ENCODE measurements at regions not wholly inside any gene's neighbourhood (a gene's known extent, or its start where the extent isn't known, plus 50 kb on each side); places are given as distances from the start of the nearest gene placed in this dataset.
A peak's percentile ranks its signal among the peaks of the same experiment; 100 is the strongest.

DNA sequence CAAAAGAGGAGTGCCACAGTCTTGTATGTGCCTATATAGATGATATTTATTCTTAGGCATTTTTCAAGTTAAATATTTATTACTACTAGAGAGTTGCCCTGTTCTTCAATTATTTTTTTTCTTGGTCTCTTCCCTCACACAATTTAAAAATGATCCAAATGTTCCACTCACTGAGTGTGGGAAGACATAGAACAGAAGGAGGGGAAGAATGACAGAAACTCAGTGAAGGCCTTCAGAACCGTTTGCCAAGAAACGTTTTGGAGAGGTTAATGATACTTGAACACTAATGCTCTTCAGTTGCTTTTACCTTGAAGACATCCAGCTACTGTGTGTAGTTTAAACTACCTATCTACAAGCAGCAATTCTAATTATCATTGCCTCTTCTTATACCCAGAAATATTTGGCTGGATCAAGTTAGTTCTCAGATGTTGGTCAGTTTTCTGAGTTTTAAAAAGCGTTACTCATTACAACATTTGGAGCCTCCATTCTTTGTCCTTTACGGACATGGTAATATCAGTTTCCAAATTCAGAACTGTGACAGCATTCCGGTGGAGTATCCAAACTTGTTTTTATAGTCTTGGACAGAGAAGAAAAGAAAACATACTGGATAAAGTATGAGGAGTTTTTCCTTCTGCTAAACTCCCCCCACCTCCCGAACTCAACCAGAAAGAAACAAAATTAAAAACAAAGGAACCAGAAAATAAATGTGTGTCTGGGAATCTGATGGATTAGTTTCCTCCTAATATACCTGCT, 389.7 kb downstream of the SPRY1 start:
- TF ChIP-seq, protein P1, sequence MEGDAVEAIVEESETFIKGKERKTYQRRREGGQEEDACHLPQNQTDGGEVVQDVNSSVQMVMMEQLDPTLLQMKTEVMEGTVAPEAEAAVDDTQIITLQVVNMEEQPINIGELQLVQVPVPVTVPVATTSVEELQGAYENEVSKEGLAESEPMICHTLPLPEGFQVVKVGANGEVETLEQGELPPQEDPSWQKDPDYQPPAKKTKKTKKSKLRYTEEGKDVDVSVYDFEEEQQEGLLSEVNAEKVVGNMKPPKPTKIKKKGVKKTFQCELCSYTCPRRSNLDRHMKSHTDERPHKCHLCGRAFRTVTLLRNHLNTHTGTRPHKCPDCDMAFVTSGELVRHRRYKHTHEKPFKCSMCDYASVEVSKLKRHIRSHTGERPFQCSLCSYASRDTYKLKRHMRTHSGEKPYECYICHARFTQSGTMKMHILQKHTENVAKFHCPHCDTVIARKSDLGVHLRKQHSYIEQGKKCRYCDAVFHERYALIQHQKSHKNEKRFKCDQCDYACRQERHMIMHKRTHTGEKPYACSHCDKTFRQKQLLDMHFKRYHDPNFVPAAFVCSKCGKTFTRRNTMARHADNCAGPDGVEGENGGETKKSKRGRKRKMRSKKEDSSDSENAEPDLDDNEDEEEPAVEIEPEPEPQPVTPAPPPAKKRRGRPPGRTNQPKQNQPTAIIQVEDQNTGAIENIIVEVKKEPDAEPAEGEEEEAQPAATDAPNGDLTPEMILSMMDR (IDR thresholded peaks at IDR 0.05; ENCODE audit: insufficient read depth, low read length, poor library complexity, severe bottlenecking), result no peak
- H3K36me3 ChIP-seq (ENCODE audit: control insufficient read depth, insufficient read depth, low read length), result no peaks in the 10 kb centered on the region
- H3K27me3 ChIP-seq (ENCODE audit: control insufficient read depth, insufficient read depth, low read length), result no peaks in the 10 kb centered on the region
- no peak for DNase-seq (ENCODE audit: low read depth)
- no peak overlapping the region for H3K4me3 ChIP-seq (ENCODE audit: low read depth, low read length)

DNA sequence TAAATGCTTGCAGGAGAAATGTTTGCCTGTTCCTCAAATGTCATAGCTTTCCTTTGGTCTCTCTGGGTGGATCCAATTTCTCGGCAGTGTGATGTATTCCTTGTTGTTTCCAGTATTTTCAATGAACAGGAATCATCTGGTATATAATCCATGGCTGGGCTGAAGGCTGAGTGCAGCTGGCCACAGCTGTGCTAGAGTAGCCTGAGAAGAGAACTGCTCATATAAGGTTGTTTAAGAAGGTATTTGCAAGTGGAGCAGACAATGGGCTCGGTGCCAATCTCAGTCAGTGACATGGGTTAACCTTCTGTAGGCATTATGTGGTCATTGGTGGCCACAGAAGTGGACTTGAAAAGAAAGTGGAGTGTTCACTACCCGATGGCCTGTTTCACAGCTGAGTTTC, 390.3 kb downstream of the SPRY1 start:
- H3K27me3 ChIP-seq (ENCODE audit: control insufficient read depth, insufficient read depth, low read length), result no peaks in the 10 kb centered on the region
- H3K36me3 ChIP-seq (ENCODE audit: control insufficient read depth, insufficient read depth, low read length), result no peaks in the 10 kb centered on the region
- DNase-seq (ENCODE audit: low read depth), result peak; percentile 31
- TF ChIP-seq, protein P1 (IDR thresholded peaks at IDR 0.05; ENCODE audit: insufficient read depth, low read length, poor library complexity, severe bottlenecking), result no peak
- H3K4me3 ChIP-seq (ENCODE audit: low read depth, low read length), result no peak overlapping the region

DNA sequence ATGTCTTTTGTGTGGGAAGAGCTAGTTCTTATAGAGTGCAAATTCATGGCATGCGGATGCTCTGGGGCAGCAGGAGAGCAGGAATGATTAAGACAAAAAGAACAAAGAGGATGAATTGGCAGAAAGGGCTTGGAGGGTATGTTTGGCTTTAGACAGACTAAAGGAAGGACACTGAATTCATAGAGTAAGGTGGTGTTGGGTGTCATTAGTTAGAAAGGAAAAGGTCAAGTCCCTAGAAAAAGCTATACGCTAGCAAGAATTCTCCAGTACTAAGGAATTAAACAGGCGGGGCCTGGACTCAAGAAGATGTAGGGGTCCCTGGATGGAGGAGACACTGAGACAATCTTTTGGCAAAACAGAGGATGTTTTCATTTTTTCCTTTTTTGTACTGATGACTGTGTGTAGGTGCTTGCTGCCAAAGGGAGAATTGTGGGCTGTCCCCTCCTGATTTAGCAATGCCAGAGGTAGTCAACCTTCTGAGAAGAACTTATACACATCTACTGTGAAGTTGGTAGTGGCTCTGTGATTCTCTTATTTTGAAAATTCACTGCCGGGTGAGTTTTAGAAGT, 391.0 kb downstream of the SPRY1 start:
- TF ChIP-seq, protein P1 (IDR thresholded peaks at IDR 0.05; ENCODE audit: insufficient read depth, low read length, poor library complexity, severe bottlenecking), result no peak
- Histone ChIP-seq H3K4me3 (ENCODE audit: low read depth, low read length) (no peak overlapping the region), H3K27me3 (ENCODE audit: control insufficient read depth, insufficient read depth, low read length) (no peaks in the 10 kb centered on the region), H3K36me3 (ENCODE audit: control insufficient read depth, insufficient read depth, low read length) (no peaks in the 10 kb centered on the region)
- DNase-seq (ENCODE audit: low read depth), result no peak

DNA sequence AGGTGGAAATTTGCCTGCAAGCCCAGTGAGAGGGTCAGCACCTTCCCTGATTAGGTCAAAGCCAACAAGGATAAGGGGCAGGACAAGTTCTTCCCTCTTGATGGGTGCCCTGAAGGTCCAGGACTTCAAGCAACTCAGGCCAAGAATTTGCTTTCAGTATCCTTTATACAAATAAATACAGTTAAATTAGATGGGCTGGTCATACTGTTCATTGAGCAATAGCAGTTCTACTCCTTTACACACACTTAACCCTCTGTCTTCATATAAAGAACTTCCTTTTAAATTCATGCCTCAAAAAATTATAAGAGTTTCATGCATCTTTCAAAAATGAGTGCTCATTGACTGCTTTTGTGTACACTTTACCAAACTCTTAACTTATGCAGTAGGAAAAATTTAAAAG, 392.0 kb downstream of the SPRY1 start:
- TF ChIP-seq, protein P1 (IDR thresholded peaks at IDR 0.05; ENCODE audit: insufficient read depth, low read length, poor library complexity, severe bottlenecking), result no peak
- Histone ChIP-seq H3K36me3 (ENCODE audit: control insufficient read depth, insufficient read depth, low read length) (no peaks in the 10 kb centered on the region), H3K4me3 (ENCODE audit: low read depth, low read length) (no peak overlapping the region), H3K27me3 (ENCODE audit: control insufficient read depth, insufficient read depth, low read length) (no peaks in the 10 kb centered on the region)
- no peak for DNase-seq (ENCODE audit: low read depth)

DNA sequence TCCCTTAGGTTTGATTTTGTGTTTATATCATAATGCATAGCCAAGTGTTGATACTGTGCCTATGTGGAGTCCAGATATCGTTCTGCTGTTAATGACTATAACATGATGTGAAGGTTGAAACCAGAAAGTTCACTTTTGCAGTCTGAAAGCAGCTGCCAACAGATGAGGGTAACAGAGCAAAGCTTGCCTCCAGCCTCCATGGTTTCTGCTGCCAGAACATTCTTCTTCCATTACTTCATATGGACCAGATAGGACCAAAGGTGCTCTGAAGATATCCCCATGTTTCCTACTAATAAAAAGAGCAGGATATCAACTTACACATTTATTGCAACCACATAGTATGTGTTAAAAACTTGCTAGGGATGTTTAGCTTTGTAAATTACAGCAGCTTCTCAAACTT, 394.1 kb downstream of the SPRY1 start:
- H3K4me3 ChIP-seq (ENCODE audit: low read depth, low read length), result no peak overlapping the region
- H3K36me3 ChIP-seq (ENCODE audit: control insufficient read depth, insufficient read depth, low read length), result no peaks in the 10 kb centered on the region
- no peak for DNase-seq (ENCODE audit: low read depth)
- TF ChIP-seq, protein P1 (IDR thresholded peaks at IDR 0.05; ENCODE audit: insufficient read depth, low read length, poor library complexity, severe bottlenecking), result no peak
- H3K27me3 ChIP-seq (ENCODE audit: control insufficient read depth, insufficient read depth, low read length), result no peaks in the 10 kb centered on the region
